ENCODE measurements at regions not wholly inside any gene's neighbourhood (a gene's known extent, or its start where the extent isn't known, plus 50 kb on each side); places are given as distances from the start of the nearest gene placed in this dataset.

GRCh38 chr3:144409319-144409718, 437.7 kb downstream of the DIPK2A start:
- ChIA-PET CTCF (no interaction called here), POLR2A (no interaction called here)
- DNase-seq (ENCODE audit: low read depth, low spot score) = no peak
- TF ChIP-seq CTCF (IDR thresholded peaks at IDR 0.05; ENCODE audit: insufficient read depth, low read length, missing control alignments) = no peak
- H3K4me3 ChIP-seq (ENCODE audit: low read depth, low read length) = no peak overlapping the region

GRCh38 chr3:144413068-144413467, 441.4 kb downstream of the DIPK2A start:
- ChIA-PET POLR2A (no interaction called here), CTCF (no interaction called here)
- TF ChIP-seq CTCF (IDR thresholded peaks at IDR 0.05; ENCODE audit: insufficient read depth, low read length, missing control alignments) = no peak
- DNase-seq (ENCODE audit: low read depth, low spot score) = no peak
- no peak overlapping the region for H3K4me3 ChIP-seq (ENCODE audit: low read depth, low read length)

- DNase-seq (ENCODE audit: low read depth, low spot score) = no peak
- CTCF ChIA-PET = no interaction called here
- POLR2A ChIA-PET = no interaction called here
- H3K4me3 ChIP-seq (ENCODE audit: low read depth, low read length) = no peak overlapping the region
- no peak for TF ChIP-seq CTCF (IDR thresholded peaks at IDR 0.05; ENCODE audit: insufficient read depth, low read length, missing control alignments)
These were observed 443.9 kb downstream of the DIPK2A start for GRCh38 chr3:144415492-144415891.

- POLR2A ChIA-PET = no interaction called here
- DNase-seq (ENCODE audit: low read depth, low spot score) = no peak
- no peak for TF ChIP-seq CTCF (IDR thresholded peaks at IDR 0.05; ENCODE audit: insufficient read depth, low read length, missing control alignments)
- CTCF ChIA-PET = no interaction called here
- H3K4me3 ChIP-seq (ENCODE audit: low read depth, low read length) = no peak overlapping the region
These were observed 453.0 kb downstream of the DIPK2A start for GRCh38 chr3:144424606-144425005.

DNA sequence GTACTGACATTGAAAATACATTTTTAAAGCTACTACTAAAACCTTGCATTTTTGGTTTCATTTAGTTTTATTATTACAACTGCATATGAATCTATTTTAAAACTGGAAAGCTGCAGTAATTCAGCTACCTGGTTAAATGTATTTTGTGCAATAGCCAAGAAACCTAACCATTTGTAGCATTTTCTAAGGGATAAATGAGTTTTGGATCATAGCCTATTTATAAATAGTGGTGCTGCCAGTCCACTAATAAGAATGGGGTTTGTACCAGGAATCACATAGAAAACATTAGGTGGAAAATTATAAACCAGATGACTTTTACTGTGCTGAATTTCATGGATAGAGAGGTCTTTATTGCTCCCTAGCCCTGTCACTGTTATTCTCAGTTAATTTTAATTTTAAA, 454.7 kb downstream of the DIPK2A start:
- POLR2A ChIA-PET = no interaction called here
- H3K4me3 ChIP-seq (ENCODE audit: low read depth, low read length) = no peak overlapping the region
- CTCF ChIA-PET = no interaction called here
- no peak for DNase-seq (ENCODE audit: low read depth, low spot score)
- no peak for TF ChIP-seq CTCF (IDR thresholded peaks at IDR 0.05; ENCODE audit: insufficient read depth, low read length, missing control alignments)

DNA sequence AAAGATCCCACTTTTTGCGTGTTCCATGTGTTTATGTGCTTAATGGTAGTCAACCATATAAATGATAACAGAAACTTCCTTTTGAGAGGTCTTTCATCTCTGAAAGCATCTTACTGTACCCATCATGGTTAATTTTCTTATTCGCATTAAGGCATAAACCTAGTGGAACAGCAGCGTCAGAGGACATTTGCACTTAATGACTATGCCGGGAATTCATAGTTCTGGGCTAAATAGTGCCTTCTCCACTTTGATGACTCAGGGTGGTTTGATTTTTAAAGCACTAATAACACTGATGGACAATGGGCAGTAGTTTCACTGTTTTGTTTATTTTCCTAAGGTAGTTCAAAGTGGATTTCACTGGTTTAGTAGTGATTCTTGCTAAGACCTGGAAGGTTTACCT, 455.3 kb downstream of the DIPK2A start:
- ChIA-PET CTCF (no interaction called here), POLR2A (no interaction called here)
- no peak for DNase-seq (ENCODE audit: low read depth, low spot score)
- H3K4me3 ChIP-seq (ENCODE audit: low read depth, low read length) = no peak overlapping the region
- no peak for TF ChIP-seq CTCF (IDR thresholded peaks at IDR 0.05; ENCODE audit: insufficient read depth, low read length, missing control alignments)

All from AG04449 (cell line).